ENCODE measurements at regions not wholly inside any gene's neighbourhood (a gene's known extent, or its start where the extent isn't known, plus 50 kb on each side); places are given as distances from the start of the nearest gene placed in this dataset.
A peak's percentile ranks its signal among the peaks of the same experiment; 100 is the strongest.
"Not testable (repeated sequence)": the region's sequence is repeated elsewhere in the genome, so short reads cannot be mapped to it uniquely, and the experiment has no call there.

- DNase-seq (ENCODE audit: low spot score) = no peak
Observed at GRCh38 chr5:7213525-7213924, 182.4 kb upstream of the ADCY2 start.

DNA sequence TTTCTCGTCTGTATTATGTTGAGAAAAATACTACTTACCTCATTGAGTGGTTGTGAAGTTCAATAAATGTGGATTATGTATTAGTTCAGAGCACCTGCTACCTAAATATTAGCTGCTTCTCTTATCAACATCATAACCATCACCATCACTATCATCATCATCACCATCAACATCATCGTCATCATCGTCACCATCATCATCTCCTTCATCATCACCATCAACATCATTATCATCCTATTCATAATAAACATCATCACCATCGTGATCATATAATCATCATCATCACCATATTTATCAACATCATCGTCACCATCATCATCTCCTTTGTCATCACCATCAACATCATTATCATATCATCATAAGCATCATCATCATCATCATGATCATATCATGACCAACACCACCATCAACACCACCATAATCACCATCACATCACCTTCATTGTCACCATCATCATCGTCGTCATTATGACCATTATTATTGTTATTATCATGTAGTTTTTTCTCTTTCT is 181.0 kb upstream of the ADCY2 start:
- DNase-seq (ENCODE audit: low spot score) = no peak

DNA sequence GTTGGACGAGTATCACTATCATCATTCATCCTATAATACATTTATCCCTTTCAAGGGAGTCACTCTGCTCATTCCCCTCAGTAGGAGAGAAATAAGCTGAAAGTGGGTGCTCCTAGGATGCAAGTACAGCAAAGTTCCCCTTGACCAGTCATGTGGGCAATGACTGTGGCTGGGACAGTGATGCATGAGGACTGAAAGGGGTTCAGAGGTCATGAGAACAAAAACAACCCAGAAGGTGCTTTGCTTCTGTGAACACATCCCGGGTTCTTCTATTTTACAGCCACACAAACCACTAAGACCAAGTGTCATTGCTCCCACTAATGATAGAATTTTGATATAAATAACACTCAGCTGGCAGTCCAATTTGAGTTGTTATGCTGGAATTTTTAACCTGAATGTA is 177.8 kb upstream of the ADCY2 start:
- no peak for DNase-seq (ENCODE audit: low spot score)

GRCh38 chr5:7220156-7220555 is 175.8 kb upstream of the ADCY2 start:
- no peak for DNase-seq (ENCODE audit: low spot score)

DNA sequence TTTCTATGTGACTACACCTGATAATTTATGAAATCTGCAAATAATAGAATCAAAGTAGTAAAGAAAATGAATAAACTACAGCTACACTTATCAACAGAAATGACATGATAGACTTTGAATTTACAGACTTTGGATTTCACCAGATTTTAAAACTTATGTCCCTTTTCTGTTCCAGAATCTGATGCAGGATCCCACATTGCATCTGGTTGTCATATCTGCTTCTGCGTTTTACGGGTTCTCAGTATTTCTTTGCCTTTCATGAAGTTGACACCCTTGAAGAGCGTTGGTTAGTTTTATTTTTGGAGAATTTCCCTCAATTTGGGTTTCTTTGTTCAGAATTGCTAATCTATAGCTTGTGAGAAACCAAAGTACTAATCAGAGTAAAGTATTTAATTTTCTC is 174.9 kb upstream of the ADCY2 start:
- no peak for DNase-seq (ENCODE audit: low spot score)

- DNase-seq (ENCODE audit: low spot score) = no peak
Observed at GRCh38 chr5:7225826-7226225, 170.1 kb upstream of the ADCY2 start.

DNA sequence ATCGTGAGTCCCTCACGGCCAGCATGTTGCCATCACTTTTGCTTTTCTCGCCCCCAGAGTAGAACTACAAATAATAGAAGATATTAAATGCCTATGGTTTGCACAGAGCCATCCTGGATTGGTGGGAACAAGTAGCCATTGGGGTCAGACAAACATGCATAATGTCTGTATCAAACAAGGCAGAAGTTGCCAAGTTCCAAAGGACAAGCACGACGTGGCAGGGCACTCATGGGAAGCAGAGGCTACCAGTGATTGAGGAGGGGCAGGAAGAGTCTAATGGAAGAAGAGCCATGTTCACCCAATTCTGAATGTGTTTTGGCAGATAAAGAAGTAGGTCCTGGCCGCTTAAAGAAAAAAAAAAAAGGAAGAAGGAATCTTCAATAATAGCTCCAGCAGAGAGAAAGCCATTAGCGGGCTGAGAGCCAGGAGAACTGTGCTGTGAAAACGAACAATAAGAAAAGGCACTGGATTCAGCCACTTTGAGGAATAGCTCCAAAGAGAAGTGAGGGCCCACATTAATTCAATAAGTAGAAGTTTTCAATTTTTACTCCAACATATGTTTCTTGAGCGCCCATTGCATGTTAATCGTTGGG is 153.7 kb upstream of the ADCY2 start:
- no peak for DNase-seq (ENCODE audit: low spot score)

DNA sequence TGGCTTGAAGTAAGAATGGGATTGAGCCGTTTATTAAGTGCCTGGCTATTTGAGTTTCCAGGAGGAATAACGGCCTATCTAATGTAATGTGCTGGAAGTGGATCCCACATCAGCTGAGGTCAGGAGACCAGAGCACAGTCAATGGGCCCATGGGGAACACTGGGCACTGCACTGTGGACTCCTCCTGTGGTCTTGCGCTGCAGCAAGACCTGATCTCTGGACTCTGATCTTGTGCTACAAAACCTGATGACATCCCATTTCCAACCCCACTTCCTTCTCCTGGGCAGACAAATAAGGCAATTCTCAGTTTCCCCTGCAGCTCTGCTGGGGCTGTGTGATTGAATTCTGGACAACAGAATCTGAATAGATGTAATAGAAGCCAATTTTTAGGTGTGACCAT is 151.7 kb upstream of the ADCY2 start:
- no peak for DNase-seq (ENCODE audit: low spot score)

DNA sequence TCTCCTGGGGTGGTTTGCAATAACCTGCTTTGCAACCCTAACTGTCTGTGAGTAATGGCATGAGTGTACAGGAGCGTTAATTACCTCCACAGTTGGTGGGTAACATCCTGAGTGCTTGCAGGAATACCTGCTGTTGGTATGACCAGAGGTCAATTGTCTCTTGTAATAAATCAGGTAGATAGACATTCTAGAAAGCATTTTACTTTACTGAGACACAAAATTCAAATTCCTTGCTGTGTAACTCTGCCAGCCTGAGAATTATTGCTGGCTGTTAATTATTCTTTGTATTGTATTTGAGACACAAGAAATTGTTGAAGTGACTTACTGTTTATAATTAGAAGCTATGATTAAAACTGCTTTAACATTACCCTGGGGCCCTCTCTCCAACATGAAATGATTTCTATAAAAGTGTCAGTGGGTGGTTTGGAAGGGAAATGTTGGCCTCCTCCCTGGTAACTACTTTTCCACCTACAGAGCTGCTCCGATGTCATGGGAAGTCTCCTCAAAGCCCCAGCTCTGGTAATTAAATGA is 150.8 kb upstream of the ADCY2 start:
- DNase-seq (ENCODE audit: low spot score) = no peak

GRCh38 chr5:7246287-7246686 is 149.7 kb upstream of the ADCY2 start:
- no peak for DNase-seq (ENCODE audit: low spot score)

GRCh38 chr5:7250004-7250403 is 145.9 kb upstream of the ADCY2 start:
- no peak for DNase-seq (ENCODE audit: low spot score)

DNA sequence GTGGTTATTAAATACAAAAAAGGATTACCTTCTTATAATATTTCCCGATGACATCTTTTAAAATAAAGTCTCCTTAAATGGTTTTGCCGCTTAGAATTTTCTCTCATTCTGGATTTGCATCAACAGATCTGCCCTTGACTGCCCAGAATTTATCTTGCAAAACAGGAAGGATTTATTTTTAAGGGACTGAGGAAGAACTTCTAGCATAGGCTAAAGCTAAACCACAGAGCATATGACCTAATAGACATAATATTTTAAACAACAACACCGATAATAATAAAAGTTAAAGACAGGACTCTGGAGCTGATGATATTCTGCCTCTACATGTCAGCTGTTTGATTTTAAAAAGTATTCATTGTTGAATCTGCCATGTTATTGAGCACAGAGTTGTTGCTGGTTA is 145.3 kb upstream of the ADCY2 start:
- DNase-seq (ENCODE audit: low spot score) = no peak

DNA sequence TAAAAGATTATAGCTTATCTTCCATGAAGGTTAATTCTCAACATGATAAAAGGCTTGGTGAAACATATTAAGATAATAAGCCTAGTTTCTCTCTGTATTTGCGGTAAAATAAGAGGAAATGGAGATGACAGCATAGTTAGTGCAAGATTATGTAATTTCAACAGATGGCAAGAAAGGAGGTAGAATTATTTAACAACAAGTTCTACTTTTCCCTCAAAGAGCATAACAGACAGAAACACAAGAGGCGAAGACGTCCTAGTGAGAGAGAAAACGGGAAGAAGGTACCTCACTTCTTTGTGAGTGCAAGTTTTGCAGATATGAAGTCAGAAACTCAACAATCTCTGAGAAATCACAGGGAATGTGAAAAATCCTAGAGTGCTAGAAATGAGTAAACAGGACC is 144.8 kb upstream of the ADCY2 start:
- DNase-seq (ENCODE audit: low spot score) = no peak

GRCh38 chr5:7261049-7261448 is 134.9 kb upstream of the ADCY2 start:
- peak; percentile 17 for DNase-seq (ENCODE audit: low spot score)

GRCh38 chr5:7261900-7262299 is 134.0 kb upstream of the ADCY2 start:
- no peak for DNase-seq (ENCODE audit: low spot score)

DNA sequence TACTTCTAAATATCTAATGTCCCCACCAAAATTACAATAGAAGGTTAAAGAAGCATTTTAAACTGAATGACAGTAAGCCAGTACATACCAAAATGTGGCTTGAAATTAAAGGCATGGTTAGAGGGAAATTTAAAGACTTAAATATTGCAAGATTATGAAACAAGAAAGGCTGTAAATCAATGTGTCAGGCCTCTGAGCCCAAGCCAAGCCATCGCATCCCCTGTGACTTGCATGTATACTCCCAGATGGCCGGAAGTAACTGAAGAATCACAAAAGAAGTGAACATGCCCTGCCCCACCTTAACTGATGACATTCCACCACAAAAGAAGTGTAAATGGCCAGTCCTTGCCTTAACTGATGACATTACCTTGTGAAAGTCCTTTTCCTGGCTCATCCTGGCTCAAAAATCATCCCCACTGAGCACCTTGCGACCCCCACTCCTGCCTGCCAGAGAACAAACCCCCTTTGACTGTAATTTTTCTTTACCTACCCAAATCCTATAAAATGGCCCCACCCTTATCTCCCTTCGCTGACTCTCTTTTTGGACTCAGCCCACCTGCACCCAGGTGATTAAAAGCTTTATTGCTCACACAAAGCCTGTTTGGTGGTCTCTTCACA is 132.4 kb upstream of the ADCY2 start:
- DNase-seq (ENCODE audit: low spot score) = not testable (repeated sequence)

- not testable (repeated sequence) for DNase-seq (ENCODE audit: low spot score)
Observed at GRCh38 chr5:7265776-7266175, 130.2 kb upstream of the ADCY2 start.

GRCh38 chr5:7268722-7269121 is 127.2 kb upstream of the ADCY2 start:
- DNase-seq (ENCODE audit: low spot score) = not testable (repeated sequence)

GRCh38 chr5:7269591-7270274 is 126.2 kb upstream of the ADCY2 start:
- DNase-seq (ENCODE audit: low spot score) = no peak

DNA sequence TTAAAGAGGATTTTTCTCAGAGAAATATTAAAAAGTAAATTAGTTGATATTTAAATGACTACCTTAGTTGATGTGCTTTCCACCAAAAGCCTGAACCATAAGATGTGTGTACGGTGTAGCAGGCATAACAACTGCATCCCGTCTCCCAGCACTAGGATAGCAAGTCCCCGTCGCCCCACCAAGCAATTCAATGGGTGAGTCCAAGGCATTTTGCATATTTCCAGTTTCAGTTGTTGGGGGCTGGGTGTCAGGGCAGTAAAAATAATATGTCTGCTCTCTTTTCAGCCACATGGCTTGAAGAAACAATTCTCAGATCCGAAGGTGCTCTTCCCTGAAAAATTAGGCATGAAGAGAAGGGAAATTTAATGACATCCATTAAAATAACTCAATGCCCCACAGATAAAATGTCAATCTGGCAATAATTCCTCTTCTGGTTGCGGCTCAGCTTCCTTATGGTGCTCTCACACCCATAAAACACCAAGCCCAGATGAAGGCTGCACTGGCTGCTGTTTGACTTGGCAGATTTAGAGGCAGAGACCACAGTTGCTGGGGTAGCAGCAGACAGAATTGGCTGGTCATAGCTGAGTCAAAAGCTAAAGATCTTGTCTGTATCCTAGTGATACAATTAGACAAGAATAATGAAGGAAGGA is 124.4 kb upstream of the ADCY2 start:
- no peak for DNase-seq (ENCODE audit: low spot score)

DNA sequence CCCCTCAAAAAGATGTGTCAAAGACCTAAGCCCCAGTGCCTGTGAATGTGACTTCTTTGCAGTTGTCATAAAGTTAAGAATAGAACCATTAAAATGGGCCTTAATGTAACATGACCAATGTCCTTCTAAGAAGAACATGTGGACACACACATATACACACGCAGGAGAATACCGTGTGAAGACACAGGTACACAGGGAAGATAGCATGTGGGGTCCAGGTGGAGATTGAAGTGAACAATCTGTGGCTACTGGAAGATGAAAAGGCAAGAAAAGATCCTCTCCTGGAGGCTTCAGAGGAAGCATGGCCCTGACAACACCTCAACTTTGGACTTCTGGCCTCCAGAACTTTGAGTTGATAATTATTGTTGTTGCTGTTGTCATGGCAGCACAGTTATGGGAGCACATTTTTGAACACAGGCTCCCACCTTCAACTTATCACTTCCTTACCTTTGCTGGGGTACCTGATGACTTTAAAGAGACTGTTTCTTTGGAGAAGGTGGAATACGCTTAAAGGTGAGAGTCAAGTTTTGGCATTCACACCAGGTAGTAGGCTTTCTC is 123.5 kb upstream of the ADCY2 start:
- no peak for DNase-seq (ENCODE audit: low spot score)

GRCh38 chr5:7274203-7274602 is 121.7 kb upstream of the ADCY2 start:
- no peak for DNase-seq (ENCODE audit: low spot score)

Measured in mucosa of gallbladder (tissue), 1 donor.